CD4-positive, CD25-positive, alpha-beta regulatory T cell (primary cell): ENCODE measurements at regions not wholly inside any gene's neighbourhood (a gene's known extent, or its start where the extent isn't known, plus 50 kb on each side); places are given as distances from the start of the nearest gene placed in this dataset.

Experiments used
- ATAC-seq, 2 donors: fragments of 150-1000 bp; cut with Tn5 transposase; one replicate each; pipeline ENCODE4 v1.10.0; 2021; ENCODE audit warnings: low read depth in 2 of 2, moderate number of reproducible peaks in 2 of 2, moderate library complexity in 1 of 2
- DNase-seq, 3 donors: peaks; one replicate each; pipeline versions ENCODE4 v3.0.0 to v3.0.0-alpha.2; 2012 to 2022; ENCODE audit warnings: mixed read lengths in 1 of 3
- H3K27ac ChIP-seq: one replicate; pipeline ENCODE4 v1.7.0; 2013; ENCODE audit warnings: mild to moderate bottlenecking, low read length; ENCODE audit not compliant: insufficient read depth, poor library complexity, severe bottlenecking
- H3K27me3 ChIP-seq: one replicate; pipeline ENCODE4 v1.7.0; 2013; ENCODE audit warnings: low read length; ENCODE audit not compliant: control insufficient read depth, insufficient read depth
- H3K36me3 ChIP-seq: one replicate; pipeline ENCODE4 v1.7.0; 2013; ENCODE audit warnings: mild to moderate bottlenecking, low read length, moderate library complexity; ENCODE audit not compliant: control insufficient read depth, insufficient read depth
- H3K4me1 ChIP-seq: 2 replicates; pipeline ENCODE4 v1.7.0; 2013; ENCODE audit warnings: mild to moderate bottlenecking, low read length; ENCODE audit not compliant: insufficient read depth, control insufficient read depth, poor library complexity, severe bottlenecking
- H3K4me3 ChIP-seq: one replicate; pipeline ENCODE4 v1.7.0; 2013; ENCODE audit warnings: low read depth, mild to moderate bottlenecking, low read length, moderate library complexity
- H3K9me3 ChIP-seq, 2 experiments: 1 replicate in 1 of 2; 2 replicates in 1 of 2; pipeline ENCODE4 v1.7.0; 2013; ENCODE audit warnings: low read length in 2 of 2, mild to moderate bottlenecking in 1 of 2, moderate library complexity in 1 of 2; ENCODE audit not compliant: control insufficient read depth in 2 of 2
- H3K27ac Mint-ChIP-seq, 3 donors: one replicate each; pipeline ENCODE4 v1.8.0; 2020 to 2022; ENCODE audit warnings: mild to moderate bottlenecking in 3 of 3, mixed read lengths in 3 of 3, moderate library complexity in 2 of 3
- H3K27me3 Mint-ChIP-seq: one replicate; pipeline ENCODE4 v1.8.0; 2022; ENCODE audit warnings: mild to moderate bottlenecking, mixed read lengths
- H3K36me3 Mint-ChIP-seq: one replicate; pipeline ENCODE4 v1.8.0; 2020; ENCODE audit warnings: mixed read lengths
- H3K4me1 Mint-ChIP-seq, 4 donors: one replicate each; pipeline ENCODE4 v1.8.0; 2020 to 2022; ENCODE audit warnings: mixed read lengths in 4 of 4, mild to moderate bottlenecking in 1 of 4
- H3K4me3 Mint-ChIP-seq, 4 donors: one replicate each; pipeline ENCODE4 v1.8.0; 2020 to 2022; ENCODE audit warnings: mild to moderate bottlenecking in 4 of 4, mixed read lengths in 4 of 4, moderate library complexity in 3 of 4
- H3K9me3 Mint-ChIP-seq, 7 donors: one replicate each; pipeline ENCODE4 v1.8.0; 2020 to 2022; ENCODE audit warnings: mixed read lengths in 7 of 7, mild to moderate bottlenecking in 3 of 7, moderate library complexity in 2 of 7

DNA sequence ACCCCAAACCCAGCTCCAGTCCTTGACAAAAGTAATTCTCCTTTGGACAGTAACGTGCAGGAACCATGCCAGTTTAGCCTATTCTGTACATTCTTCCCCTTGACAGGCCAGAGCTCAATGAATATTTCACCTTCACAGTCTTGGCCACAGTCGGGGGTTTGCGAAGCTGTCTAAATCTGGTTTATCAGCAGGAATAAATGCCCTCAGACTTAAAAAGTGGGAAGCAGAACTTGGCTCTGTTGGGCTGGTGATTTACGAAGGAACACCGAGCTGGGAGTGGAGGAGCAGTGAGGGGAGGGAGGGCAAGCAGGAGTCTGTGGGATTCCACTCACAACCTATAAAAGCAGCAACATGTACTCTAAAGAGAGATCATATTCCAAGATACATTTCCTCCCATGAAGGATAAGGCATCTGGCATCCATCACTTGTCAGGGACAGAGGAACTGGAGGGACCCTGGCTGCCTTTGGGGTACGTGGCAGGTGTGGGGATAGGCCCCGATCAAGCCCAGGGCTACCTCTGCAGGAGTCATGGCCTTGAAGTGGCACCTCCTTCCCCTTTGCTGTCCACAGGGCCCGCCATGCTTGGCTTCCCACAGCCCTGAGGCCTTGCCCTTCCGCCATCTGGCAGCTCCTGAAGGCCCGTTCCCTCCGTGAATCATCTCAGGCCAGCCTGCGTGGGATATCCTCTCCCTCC, 154.3 kb downstream of the ADAMTS15 start:
- H3K36me3 Mint-ChIP-seq = no peaks in the 10 kb centered on the region
- Histone ChIP-seq H3K27me3 (no peaks in the 10 kb centered on the region), H3K36me3 (no peaks in the 10 kb centered on the region), H3K9me3 (no peaks in the 10 kb centered on the region), H3K4me1 (no peaks in the 10 kb centered on the region), H3K4me3 (no peak overlapping the region), H3K27ac (no peak overlapping the region)
- H3K4me3 Mint-ChIP-seq = no peak overlapping the region
- H3K27ac Mint-ChIP-seq = no peak overlapping the region
- ATAC-seq (no peak), DNase-seq (no peak)
- H3K27me3 Mint-ChIP-seq = no peaks in the 10 kb centered on the region
- H3K9me3 Mint-ChIP-seq = peaks cover 0 to 1% (median 0%) of the 10 kb centered on the region in 7 donors
- no peaks in the 10 kb centered on the region for H3K4me1 Mint-ChIP-seq

DNA sequence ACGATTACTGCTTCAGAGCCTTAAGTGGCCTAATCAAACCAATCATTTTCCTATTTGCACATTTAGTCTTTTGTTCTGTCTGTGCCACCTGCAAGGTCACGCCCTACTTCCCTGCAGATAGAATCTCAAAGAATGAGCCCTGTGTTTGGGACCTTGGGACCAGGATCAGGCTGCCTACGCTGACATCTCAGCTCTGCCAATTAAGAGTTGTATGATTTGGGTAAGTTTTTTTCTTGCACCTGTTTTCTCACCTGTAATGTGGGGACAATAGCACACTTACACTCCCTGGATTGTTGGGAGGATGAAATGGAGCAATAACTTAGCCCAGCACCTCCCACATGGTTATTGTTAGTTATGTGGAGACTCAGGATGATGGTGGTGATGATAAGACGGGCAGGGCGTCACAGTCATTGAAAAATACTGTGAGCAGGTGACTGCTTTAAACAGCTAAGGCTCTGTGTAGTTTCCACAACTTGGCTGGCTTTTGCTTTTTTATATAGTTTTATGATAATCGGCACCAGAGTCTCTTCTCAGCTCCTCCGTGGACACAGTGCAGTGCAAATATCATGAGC, 155.0 kb downstream of the ADAMTS15 start:
- no peak overlapping the region for H3K27ac Mint-ChIP-seq
- H3K36me3 ChIP-seq = no peaks in the 10 kb centered on the region
- no peak overlapping the region for H3K27ac ChIP-seq
- H3K4me3 ChIP-seq = no peak overlapping the region
- H3K27me3 ChIP-seq = no peaks in the 10 kb centered on the region
- no peak overlapping the region for H3K4me3 Mint-ChIP-seq
- ATAC-seq = no peak
- H3K9me3 Mint-ChIP-seq = peaks cover 0 to 1% (median 0%) of the 10 kb centered on the region in 7 donors
- H3K4me1 ChIP-seq = no peaks in the 10 kb centered on the region
- no peaks in the 10 kb centered on the region for H3K36me3 Mint-ChIP-seq
- no peaks in the 10 kb centered on the region for H3K9me3 ChIP-seq
- DNase-seq = no peak
- no peaks in the 10 kb centered on the region for H3K4me1 Mint-ChIP-seq
- H3K27me3 Mint-ChIP-seq = no peaks in the 10 kb centered on the region

DNA sequence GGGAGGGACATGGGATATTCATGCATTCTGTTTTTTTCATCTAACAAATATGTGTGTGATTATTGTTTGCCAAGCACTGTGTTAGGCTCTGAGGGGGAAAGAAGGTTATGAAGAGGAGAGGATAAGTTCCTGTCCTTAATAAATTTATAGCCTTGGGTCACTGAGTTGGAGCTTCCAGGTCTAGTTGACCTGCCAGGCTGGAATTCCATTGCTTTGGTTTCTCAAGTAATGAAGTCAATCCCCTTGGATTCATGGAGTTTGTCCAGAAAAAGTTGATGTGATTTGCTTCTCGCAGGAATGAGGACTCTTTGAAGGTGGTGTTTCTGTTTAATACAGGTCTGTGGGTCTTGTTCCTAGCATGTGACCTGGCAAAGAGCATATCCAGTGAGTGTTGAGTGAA, 156.2 kb downstream of the ADAMTS15 start:
- Mint-ChIP-seq H3K36me3 (no peaks in the 10 kb centered on the region), H3K4me3 (no peak overlapping the region), H3K27ac (no peak overlapping the region), H3K9me3 (peaks cover 0 to 1% (median 0%) of the 10 kb centered on the region in 7 donors), H3K4me1 (no peaks in the 10 kb centered on the region), H3K27me3 (peaks cover 3% of the 10 kb centered on the region)
- H3K36me3 ChIP-seq = no peaks in the 10 kb centered on the region
- H3K4me3 ChIP-seq = no peak overlapping the region
- H3K4me1 ChIP-seq = no peaks in the 10 kb centered on the region
- no peaks in the 10 kb centered on the region for H3K9me3 ChIP-seq
- ATAC-seq (no peak), DNase-seq (no peak)
- no peaks in the 10 kb centered on the region for H3K27me3 ChIP-seq
- no peak overlapping the region for H3K27ac ChIP-seq

DNA sequence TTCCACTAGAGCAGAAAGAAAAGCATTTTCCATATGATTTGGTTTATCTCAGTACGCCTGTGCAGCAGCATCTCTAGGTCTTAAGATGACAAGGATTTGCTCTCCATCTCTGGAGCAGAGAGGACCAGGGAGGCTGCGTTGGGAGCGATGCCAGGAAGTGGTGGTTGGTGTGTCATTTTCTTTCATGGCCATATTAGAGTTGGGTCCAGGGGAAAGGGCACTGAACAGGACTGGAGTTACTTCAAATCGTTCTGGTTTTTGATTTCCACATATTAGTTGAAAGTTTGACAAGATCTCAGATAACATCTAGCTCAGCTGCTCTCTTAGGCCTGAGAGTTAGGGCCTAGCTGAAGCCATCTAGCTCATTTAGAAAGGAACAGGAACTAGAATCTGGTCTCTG, 157.7 kb downstream of the ADAMTS15 start:
- no peaks in the 10 kb centered on the region for H3K4me1 Mint-ChIP-seq
- no peak for ATAC-seq
- no peak overlapping the region for H3K4me3 Mint-ChIP-seq
- H3K27me3 Mint-ChIP-seq = peaks cover 9% of the 10 kb centered on the region
- H3K36me3 ChIP-seq = no peaks in the 10 kb centered on the region
- no peak overlapping the region for H3K27ac Mint-ChIP-seq
- H3K27ac ChIP-seq = no peak overlapping the region
- peaks cover 0 to 1% (median 0%) of the 10 kb centered on the region in 7 donors for H3K9me3 Mint-ChIP-seq
- H3K27me3 ChIP-seq = no peaks in the 10 kb centered on the region
- H3K4me3 ChIP-seq = no peak overlapping the region
- H3K4me1 ChIP-seq = no peaks in the 10 kb centered on the region
- H3K9me3 ChIP-seq = no peaks in the 10 kb centered on the region
- DNase-seq = no peak
- no peaks in the 10 kb centered on the region for H3K36me3 Mint-ChIP-seq

DNA sequence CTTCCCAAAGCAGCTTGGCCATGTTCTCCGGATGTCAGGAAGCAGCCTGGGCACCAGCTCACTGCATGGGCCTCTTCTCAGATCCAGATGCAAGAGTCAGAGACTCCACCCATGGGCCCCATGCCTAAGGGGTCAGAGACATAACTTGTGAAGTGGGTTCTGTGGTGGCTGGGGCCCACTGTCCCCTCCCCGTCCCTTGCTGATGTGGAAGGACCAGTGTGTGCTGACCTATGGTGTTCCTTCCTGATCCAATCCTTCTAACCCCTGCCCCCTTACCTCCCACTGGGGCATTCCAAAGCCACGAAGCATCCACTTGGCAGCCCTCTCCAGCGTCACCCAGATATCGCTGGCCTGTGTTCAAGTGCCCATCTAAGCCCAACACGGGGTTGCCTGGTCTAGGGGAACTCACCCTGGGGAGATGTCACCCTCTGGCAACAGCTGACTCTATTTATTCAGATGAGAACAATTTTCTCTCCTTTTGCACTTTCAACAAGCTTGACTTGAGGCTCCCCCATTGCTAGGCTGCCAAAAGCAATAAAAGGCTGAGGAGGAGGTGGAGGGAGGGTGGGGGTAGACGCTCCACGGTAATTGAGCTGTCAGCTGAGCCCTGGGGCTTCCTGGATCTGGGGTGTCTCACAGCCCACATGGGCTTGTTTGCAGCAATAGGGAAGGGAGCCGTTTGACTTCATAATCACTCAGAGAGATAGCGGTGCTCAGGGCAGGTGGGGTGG, 158.5 kb downstream of the ADAMTS15 start:
- Histone ChIP-seq H3K9me3 (no peaks in the 10 kb centered on the region), H3K36me3 (no peaks in the 10 kb centered on the region), H3K4me3 (no peak overlapping the region), H3K4me1 (no peaks in the 10 kb centered on the region), H3K27me3 (no peaks in the 10 kb centered on the region), H3K27ac (no peak overlapping the region)
- H3K4me1 Mint-ChIP-seq = no peaks in the 10 kb centered on the region
- peaks cover 0 to 1% (median 0%) of the 10 kb centered on the region in 7 donors for H3K9me3 Mint-ChIP-seq
- no peaks in the 10 kb centered on the region for H3K36me3 Mint-ChIP-seq
- H3K27ac Mint-ChIP-seq = no peak overlapping the region
- H3K4me3 Mint-ChIP-seq = no peak overlapping the region
- H3K27me3 Mint-ChIP-seq = peaks cover 9% of the 10 kb centered on the region
- ATAC-seq (no peak), DNase-seq (no peak)

DNA sequence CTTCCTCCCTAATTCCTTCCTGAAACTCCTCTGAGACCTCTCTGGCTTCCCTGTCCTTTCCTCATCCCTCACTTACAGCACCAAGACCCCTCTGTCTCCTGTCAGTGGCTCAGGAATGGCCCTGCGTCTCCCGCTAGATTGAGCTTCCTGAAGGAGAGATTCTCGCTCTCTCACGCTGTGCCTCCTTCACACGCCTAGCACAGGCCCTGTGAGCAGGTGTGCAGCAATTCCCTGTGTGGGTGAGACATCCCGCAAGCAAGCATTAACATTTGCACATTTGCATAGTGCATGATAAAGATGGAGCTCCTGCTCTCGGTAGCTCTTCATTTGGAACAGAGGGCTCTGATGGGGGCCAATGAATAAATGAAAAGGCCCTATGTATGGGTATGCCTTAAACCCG, 159.8 kb downstream of the ADAMTS15 start:
- H3K4me1 Mint-ChIP-seq = no peaks in the 10 kb centered on the region
- Histone ChIP-seq H3K36me3 (no peaks in the 10 kb centered on the region), H3K27me3 (no peaks in the 10 kb centered on the region), H3K4me3 (no peak overlapping the region), H3K4me1 (no peaks in the 10 kb centered on the region), H3K9me3 (no peaks in the 10 kb centered on the region), H3K27ac (no peak overlapping the region)
- no peak overlapping the region for H3K27ac Mint-ChIP-seq
- H3K9me3 Mint-ChIP-seq = peaks cover 0 to 1% (median 0%) of the 10 kb centered on the region in 7 donors
- ATAC-seq (no peak), DNase-seq (no peak)
- no peaks in the 10 kb centered on the region for H3K36me3 Mint-ChIP-seq
- peaks cover 9% of the 10 kb centered on the region for H3K27me3 Mint-ChIP-seq
- H3K4me3 Mint-ChIP-seq = no peak overlapping the region

DNA sequence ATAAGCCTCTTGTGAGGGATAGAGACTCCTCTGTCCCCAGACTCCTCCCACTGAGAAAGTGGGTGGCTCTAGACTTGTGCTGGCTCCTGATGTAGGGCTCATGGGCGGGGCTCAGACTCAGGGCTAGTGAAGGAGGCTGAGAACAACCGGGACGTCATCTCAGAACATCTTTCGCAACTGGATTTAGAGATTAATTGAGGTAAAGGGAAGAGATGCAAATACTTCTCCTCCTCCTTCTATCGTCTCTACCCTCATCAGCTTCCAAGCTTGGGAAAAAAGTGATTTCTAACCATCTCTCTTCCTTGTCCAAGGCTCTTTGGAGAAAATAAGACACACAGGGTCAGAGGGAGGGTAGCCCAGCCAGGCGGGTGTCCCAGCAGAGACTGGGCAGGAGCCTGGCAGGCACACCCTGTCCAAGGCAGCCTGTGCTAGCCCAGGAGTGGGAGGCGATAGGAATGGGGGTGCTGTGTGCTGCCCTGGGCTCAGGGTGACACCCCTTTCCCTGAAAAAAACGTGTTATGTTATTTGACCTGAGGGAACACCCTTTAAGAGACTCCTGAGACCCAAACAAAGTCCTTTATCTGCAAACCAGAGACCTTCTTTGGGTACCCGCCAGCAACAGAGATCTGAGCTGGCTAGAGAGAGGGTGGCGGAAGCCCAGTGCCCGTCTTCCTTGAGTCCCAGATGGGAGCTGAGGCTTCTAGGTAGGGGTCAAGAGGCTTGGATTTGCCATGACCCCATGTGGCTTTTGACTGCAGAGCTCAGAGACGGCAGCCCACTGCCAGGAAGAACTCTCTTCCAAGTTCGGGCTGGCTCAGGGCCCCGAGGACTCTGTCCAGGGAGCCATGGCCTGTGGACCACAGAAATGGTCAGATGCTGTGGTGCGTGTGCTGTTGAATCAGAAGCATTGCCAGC, 160.9 kb downstream of the ADAMTS15 start:
- Histone ChIP-seq H3K4me3 (no peak overlapping the region), H3K4me1 (no peaks in the 10 kb centered on the region), H3K9me3 (no peaks in the 10 kb centered on the region), H3K27me3 (no peaks in the 10 kb centered on the region), H3K27ac (no peak overlapping the region), H3K36me3 (no peaks in the 10 kb centered on the region)
- no peaks in the 10 kb centered on the region for H3K4me1 Mint-ChIP-seq
- H3K4me3 Mint-ChIP-seq = no peak overlapping the region
- no peak for ATAC-seq
- H3K27me3 Mint-ChIP-seq = peaks cover 9% of the 10 kb centered on the region
- H3K27ac Mint-ChIP-seq = no peak overlapping the region
- no peaks in the 10 kb centered on the region for H3K9me3 Mint-ChIP-seq
- H3K36me3 Mint-ChIP-seq = no peaks in the 10 kb centered on the region
- no peak for DNase-seq
